ENCODE measurements at regions not wholly inside any gene's neighbourhood (a gene's known extent, or its start where the extent isn't known, plus 50 kb on each side); places are given as distances from the start of the nearest gene placed in this dataset.

GRCh38 chr4:157443537-157443936, 223.0 kb downstream of the GRIA2 start:
- no peak for TF ChIP-seq CTCF (conservative IDR thresholded peaks at IDR 0.05)
- TF ChIP-seq EZH2 (IDR thresholded peaks at IDR 0.05; ENCODE audit: low read depth): no peak

All from PC-9 (cell line).